GM19035 (cell line): ENCODE measurements at regions not wholly inside any gene's neighbourhood (a gene's known extent, or its start where the extent isn't known, plus 50 kb on each side); places are given as distances from the start of the nearest gene placed in this dataset.
"Not testable (repeated sequence)": the region's sequence is repeated elsewhere in the genome, so short reads cannot be mapped to it uniquely, and the experiment has no call there.

Experiments used
- ATAC-seq: cut with Tn5 transposase; IDR thresholded peaks from one replicate; pipeline ENCODE4 v1.9.1; 2021; ENCODE audit not compliant: unreplicated experiment

- no peak for ATAC-seq
Observed at GRCh38 chr20:12068121-12068520, 150.4 kb downstream of the BTBD3 start.

DNA sequence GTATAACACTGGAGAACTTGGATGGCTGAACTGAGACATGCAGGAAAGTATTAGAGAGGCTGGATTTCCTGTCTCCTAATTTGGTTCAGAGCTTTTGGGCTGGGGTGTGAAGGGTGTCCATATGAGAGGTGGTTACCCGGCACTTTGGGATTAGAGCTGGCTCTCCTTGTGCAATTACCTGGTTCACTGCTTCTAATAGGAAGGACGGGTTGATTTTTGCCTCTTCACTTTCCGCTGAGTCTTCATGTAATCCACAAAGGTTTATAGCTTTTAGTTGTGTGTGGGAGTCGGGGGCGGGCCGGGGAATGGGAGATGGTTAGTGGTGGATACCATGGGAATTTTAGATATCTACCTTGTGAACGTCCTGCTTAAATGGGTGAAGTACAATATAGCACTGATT, 151.5 kb downstream of the BTBD3 start:
- ATAC-seq: no peak

GRCh38 chr20:12072221-12072953, 154.7 kb downstream of the BTBD3 start:
- no peak for ATAC-seq

GRCh38 chr20:12072954-12073264, 155.2 kb downstream of the BTBD3 start:
- ATAC-seq: no peak

DNA sequence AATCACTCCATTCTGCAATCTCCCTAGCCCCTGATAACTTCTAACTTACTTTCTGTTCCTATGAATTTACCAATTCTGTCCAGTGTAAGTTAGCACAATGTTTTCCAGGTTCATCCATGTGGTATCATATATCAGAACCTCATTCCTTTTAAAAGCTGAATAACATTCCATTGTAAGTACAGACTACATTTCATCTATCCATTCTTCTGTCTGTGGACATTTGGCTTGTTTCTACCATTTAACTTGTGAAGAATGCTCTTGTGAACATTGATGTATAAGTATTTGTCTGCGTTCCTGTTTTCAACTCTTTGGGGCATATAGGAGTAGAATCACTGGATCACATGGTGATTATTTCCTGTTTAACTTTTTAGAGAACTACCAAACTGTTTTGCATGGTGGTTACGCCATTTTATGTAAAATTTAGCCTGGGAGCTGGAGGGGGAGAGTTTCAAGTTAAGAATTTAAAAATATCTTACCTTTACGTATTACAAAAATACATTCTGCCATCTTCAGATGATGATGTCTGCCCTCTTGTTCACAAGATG, 156.5 kb downstream of the BTBD3 start:
- ATAC-seq: no peak

DNA sequence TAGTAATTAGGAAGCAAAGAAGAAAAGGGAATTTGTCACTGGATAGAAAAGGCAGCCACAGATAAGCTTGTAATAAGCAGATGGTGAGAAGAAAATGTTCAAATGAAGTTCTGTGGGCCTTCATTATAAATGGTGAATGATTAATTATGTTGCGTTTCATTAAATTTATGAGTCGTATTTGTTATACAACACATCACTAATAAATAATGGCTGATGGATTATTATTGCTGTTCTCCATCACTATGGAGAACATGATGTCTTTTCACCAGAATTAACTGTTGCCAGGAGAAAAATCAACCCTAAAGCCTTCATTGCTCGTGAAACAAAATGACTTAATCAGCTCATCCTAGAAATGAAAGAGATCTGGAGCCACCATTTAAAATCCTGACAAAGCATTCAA, 158.5 kb downstream of the BTBD3 start:
- no peak for ATAC-seq

- ATAC-seq: no peak
Observed at GRCh38 chr20:12077875-12078274, 160.2 kb downstream of the BTBD3 start.

GRCh38 chr20:12079490-12079889, 161.8 kb downstream of the BTBD3 start:
- no peak for ATAC-seq

DNA sequence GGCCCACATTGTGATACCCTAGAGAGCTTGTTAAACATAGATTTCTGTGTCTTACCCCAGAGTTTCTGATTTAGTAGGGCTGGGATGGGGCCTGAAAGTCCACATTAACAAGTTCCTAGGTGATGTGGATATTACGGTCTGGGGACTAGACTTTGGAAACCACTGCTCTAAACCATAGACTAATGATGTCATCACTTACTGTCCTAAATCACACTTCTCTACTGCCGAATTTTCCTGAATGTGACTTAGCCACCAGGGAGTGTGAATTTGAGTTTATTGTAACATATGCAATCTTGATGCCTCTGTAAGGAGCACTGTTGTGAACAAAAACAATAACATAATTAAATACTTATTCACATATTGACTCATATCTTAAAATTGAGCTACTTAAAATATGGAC, 165.6 kb downstream of the BTBD3 start:
- ATAC-seq: no peak

- ATAC-seq: no peak
Observed at GRCh38 chr20:12084482-12084881, 166.8 kb downstream of the BTBD3 start.

DNA sequence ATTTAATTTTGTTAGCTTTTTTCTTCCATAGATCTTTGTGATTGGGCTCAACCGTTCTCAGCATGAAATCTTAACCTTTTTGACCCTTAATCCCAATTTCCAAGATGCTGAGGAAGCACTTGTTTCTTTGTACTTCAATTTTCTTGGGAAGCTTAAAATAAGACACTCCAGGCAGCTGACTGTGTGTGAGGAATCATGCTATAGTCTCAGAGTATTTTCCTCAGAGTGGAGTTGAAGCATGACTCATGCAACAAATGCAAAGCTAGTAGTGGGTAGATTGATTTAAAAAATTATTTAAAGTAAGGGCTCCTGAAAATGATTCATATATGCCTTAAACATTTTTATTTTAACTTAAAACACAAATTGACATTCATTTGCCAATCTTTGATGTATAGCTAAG, 168.7 kb downstream of the BTBD3 start:
- no peak for ATAC-seq

- no peak for ATAC-seq
Observed at GRCh38 chr20:12090920-12091319, 173.2 kb downstream of the BTBD3 start.

DNA sequence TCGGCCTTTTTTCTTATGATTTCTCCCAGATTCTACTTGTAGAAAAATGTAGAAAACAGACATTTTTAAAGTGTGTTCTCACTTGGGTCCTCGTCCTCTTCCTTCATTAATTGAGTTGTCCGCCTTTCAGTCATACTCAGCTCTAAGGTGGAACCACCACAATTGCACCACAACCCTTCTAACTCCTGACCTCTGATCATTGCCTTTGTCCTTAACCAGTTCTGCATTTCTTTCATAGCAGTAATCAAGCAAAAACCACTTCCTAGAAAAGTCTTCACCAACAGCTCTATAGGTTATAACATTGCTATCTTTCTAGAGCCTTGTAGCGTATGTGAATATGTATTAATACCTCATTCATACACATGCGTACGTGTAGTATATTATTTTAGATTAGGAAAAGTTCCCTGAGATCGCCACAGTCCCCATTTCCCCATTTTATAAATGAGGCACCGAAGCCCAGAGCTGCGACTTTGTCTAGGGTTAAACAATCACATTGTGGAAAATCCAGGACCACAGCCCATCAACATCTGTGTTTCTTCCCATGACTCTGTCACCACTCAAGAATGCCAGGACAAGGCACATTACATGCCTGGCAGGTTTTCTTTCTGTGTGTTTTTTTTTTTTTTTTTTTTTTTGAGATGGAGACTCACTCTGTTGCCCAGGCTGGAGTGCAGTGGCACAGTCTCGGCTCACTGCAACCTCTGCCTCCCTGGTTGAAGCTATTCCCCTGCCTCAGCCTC, 175.5 kb downstream of the BTBD3 start:
- ATAC-seq: no peak

DNA sequence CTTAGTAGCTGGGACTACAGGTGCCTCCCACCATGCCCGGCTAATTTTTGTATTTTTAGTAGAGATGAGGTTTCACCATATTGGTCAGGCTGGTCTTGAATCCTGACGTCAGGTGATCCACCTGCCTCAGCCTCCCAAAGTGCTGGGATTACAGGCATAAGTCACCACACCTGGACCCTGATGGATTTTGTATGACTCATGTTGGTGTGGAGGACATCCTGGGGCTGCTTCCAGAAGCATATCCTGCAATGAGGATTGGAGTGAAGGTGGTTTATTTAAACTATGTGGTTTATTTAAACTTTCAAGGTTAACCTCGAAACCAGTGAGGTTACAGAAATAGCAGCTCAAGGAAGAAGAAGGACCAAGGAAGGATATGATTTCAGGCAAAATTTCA, 176.1 kb downstream of the BTBD3 start:
- ATAC-seq: not testable (repeated sequence)

- no peak for ATAC-seq
Observed at GRCh38 chr20:12095180-12095920, 177.7 kb downstream of the BTBD3 start.

DNA sequence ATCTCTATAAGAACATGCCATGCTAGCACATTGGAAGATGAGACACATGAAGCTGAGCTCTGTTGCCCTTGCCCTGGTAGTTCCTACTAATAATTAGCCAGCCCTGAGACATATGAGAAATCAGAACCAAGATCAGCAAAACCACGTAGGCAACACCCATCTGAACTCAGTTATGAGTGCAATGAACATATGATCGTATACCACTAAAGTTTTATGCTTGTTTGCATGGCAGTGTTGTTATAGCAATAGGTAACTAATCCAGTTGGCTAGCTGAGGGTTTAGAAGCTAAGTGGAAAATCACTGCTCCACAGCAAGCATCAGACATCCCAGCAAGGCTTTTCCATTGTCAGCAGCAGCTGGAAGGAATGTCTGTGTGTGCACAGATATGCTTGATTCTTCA, 180.7 kb downstream of the BTBD3 start:
- no peak for ATAC-seq

GRCh38 chr20:12108846-12109245, 191.2 kb downstream of the BTBD3 start:
- ATAC-seq: no peak

- no peak for ATAC-seq
Observed at GRCh38 chr20:12110274-12110673, 192.6 kb downstream of the BTBD3 start.

DNA sequence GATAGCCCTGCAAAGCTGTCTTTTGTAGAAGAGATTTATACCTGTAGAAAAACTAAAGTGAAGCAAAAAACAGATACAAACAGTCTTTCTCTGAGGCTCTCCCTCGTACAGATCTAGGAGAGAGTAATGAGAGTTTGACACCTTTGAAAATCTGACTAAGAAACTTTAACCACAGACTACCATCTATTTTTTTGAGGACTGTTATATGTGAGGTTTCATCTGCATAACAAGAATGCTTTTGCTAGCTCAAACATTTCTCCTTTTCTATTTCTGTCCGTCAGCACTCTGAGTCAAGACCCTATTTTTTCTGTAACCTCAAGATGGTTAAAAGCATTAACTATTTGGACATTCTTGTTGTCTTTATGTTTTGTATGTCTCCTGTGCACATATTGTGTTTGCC, 193.0 kb downstream of the BTBD3 start:
- ATAC-seq: no peak

DNA sequence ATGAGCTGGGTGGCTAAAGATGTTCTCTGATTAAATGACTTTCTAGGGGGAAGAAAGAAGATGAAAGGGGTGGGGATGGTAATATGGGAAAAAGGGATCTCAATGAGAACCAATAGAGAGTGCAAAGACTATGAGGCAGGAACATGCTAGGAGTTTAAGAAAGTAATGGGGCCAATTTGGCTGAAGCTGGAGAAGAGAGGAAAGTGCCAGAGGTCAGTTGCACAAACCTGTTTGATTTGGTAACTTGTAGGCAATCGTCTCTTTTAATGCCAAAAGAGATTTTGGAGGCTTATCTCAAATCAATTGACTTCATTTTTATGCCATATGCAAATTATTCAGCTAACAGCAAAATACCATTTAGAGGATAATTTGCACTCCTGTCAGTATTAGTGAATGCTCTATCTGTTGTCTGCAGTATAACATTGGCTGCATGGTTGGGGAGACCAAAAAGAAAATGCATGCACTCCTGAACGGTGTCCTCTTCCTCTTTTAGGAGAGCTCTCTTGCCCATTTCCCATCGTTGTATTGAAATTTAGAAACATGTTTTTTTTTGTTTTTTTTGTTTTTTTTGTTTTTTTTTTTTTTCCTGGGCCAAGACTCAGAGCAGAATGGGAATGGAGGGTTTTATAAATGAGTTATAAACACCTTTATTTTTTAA, 193.9 kb downstream of the BTBD3 start:
- no peak for ATAC-seq

GRCh38 chr20:12112089-12112474, 194.4 kb downstream of the BTBD3 start:
- ATAC-seq: no peak
